ENCODE measurements at regions not wholly inside any gene's neighbourhood (a gene's known extent, or its start where the extent isn't known, plus 50 kb on each side); places are given as distances from the start of the nearest gene placed in this dataset.
A peak's percentile ranks its signal among the peaks of the same experiment; 100 is the strongest.

DNA sequence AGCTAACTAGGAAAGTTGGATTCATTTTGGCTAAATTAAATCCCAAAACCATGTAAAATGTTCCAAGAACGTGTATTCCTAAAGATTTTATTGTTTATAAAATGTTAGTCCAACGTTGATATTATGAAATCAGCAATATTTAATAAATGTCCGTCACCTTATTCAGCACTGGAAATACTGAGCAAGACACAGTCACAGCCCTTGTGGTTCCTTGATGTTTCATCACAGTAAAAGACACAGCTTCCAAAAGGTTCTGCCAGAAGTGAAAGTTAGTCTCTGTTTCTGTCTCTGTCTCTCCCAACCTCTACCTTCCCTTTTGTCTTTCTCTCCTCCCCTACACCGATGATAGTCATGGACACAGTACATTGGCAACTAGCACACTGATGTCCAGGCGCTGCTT is 82.2 kb upstream of the BOC start:
- CTCF ChIA-PET, result no interaction called here
- ATAC-seq (replicated peaks in 1 of 4), result no peak
- POLR2A ChIA-PET, result no interaction called here
- no peaks in the 10 kb centered on the region for H3K27me3 Mint-ChIP-seq
- H3K4me3 ChIP-seq (ENCODE audit: control insufficient read depth in 1 of 2, extremely low read depth in 1 of 2, low read length in 1 of 2), result no peak overlapping the region
- H3K4me1 ChIP-seq (ENCODE audit: control insufficient read depth in 1 of 2, extremely low read depth in 1 of 2, insufficient read depth in 2 of 2, low read length in 2 of 2), result no peaks in the 10 kb centered on the region
- no peak for DNase-seq
- peaks cover 0 to 1% (median 0%) of the 10 kb centered on the region in 3 donors for H3K4me1 Mint-ChIP-seq
- no peak overlapping the region for H3K4me3 Mint-ChIP-seq
- no peaks in the 10 kb centered on the region for H3K9me3 ChIP-seq
- peaks cover 8% of the 10 kb centered on the region for H3K36me3 Mint-ChIP-seq
- no peaks in the 10 kb centered on the region for H3K9me3 Mint-ChIP-seq
- no peak overlapping the region for H3K27ac ChIP-seq (ENCODE audit: low read length)
- 87% methylated on average over 3 of the region's 5 CpGs for WGBS (ENCODE audit: insufficient coverage)
- H3K36me3 ChIP-seq (ENCODE audit: control insufficient read depth in 2 of 2, extremely low read depth in 1 of 2, insufficient read depth in 1 of 2, low read length in 1 of 2), result no peaks in the 10 kb centered on the region
- no peak overlapping the region for H3K27ac Mint-ChIP-seq
- no peaks in the 10 kb centered on the region for H3K27me3 ChIP-seq (replicated peaks in 1 of 2; ENCODE audit: control insufficient read depth in 2 of 2, extremely low read depth in 1 of 2, insufficient read depth in 2 of 2, low read length in 1 of 2)

DNA sequence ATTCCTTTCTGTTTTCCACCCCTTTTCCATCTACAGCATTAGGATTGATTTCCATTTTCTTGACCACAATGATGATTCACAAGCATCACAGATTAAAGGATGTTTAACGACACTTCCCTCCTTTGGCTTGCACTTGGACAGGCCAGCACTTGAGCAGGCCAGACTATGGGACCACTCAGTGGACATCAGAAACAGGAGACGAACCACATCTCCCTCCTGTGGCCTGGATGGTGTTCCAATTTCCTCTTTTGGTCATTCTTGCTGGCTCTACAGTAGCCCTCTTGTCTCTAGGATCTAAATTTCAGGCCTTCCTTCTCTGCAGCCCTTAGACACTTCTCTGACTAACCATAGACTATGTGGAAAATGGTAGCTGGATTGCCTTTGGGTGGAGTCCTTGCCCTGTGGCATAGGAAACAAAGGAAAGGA is 78.8 kb upstream of the BOC start:
- Mint-ChIP-seq H3K36me3 (peaks cover 5% of the 10 kb centered on the region), H3K9me3 (peaks cover 0 to 2% (median 0%) of the 10 kb centered on the region in 3 donors), H3K4me3 (no peak overlapping the region), H3K27ac (no peak overlapping the region), H3K27me3 (no peaks in the 10 kb centered on the region), H3K4me1 (no peaks in the 10 kb centered on the region)
- no peak overlapping the region for H3K4me3 ChIP-seq (ENCODE audit: control insufficient read depth in 1 of 2, extremely low read depth in 1 of 2, low read length in 1 of 2)
- H3K27me3 ChIP-seq (replicated peaks in 1 of 2; ENCODE audit: control insufficient read depth in 2 of 2, extremely low read depth in 1 of 2, insufficient read depth in 2 of 2, low read length in 1 of 2), result no peaks in the 10 kb centered on the region
- ATAC-seq (replicated peaks in 1 of 4) (no peak), DNase-seq (no peak)
- H3K9me3 ChIP-seq, result no peaks in the 10 kb centered on the region
- no peaks in the 10 kb centered on the region for H3K36me3 ChIP-seq (ENCODE audit: control insufficient read depth in 2 of 2, extremely low read depth in 1 of 2, insufficient read depth in 1 of 2, low read length in 1 of 2)
- POLR2A ChIA-PET, result interaction anchor here in 1 of 2 donors (0.6 kb wide), 1 partner anchor 55 kb away, joined by 3 read pairs; no protein-coding TSS in a partner anchor
- WGBS (ENCODE audit: insufficient coverage), result 77% methylated on average over 2 of the region's 2 CpGs
- H3K4me1 ChIP-seq (ENCODE audit: control insufficient read depth in 1 of 2, extremely low read depth in 1 of 2, insufficient read depth in 2 of 2, low read length in 2 of 2), result no peaks in the 10 kb centered on the region
- no peak overlapping the region for H3K27ac ChIP-seq (ENCODE audit: low read length)
- CTCF ChIA-PET, result no interaction called here

DNA sequence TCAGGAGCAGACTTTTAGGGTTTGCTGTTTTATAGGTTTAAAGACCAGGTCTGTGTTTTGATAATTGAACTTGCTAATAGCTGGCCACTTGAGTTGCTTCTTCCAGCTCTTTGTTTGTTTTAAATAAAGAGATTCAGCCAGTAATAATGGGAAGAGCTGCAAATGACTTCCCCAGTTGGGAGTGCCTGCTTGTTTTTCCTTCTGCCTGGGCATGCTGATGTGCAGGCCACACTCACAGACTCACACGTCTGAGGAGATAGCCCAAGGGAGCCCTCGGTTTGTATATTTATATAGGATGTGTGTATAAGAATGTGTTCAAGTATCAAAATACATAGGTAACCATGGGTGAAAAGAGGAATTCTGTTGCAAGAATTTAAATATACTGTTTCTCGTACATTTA is 78.2 kb upstream of the BOC start:
- no peaks in the 10 kb centered on the region for H3K4me1 Mint-ChIP-seq
- H3K36me3 Mint-ChIP-seq, result peaks cover 5% of the 10 kb centered on the region
- ChIA-PET POLR2A (interaction anchor here in 1 of 2 donors (0.6 kb wide), 1 partner anchor 56 kb away, joined by 3 read pairs; no protein-coding TSS in a partner anchor), CTCF (interaction anchor here in 1 of 2 donors (0.6 kb wide), 1 partner anchor 1378 kb away, joined by 3 read pairs; no protein-coding TSS in a partner anchor)
- Histone ChIP-seq H3K9me3 (no peaks in the 10 kb centered on the region), H3K4me3 (ENCODE audit: control insufficient read depth in 1 of 2, extremely low read depth in 1 of 2, low read length in 1 of 2) (no peak overlapping the region), H3K27me3 (replicated peaks in 1 of 2; ENCODE audit: control insufficient read depth in 2 of 2, extremely low read depth in 1 of 2, insufficient read depth in 2 of 2, low read length in 1 of 2) (no peaks in the 10 kb centered on the region), H3K4me1 (ENCODE audit: control insufficient read depth in 1 of 2, extremely low read depth in 1 of 2, insufficient read depth in 2 of 2, low read length in 2 of 2) (no peaks in the 10 kb centered on the region), H3K36me3 (ENCODE audit: control insufficient read depth in 2 of 2, extremely low read depth in 1 of 2, insufficient read depth in 1 of 2, low read length in 1 of 2) (no peaks in the 10 kb centered on the region), H3K27ac (ENCODE audit: low read length) (no peak overlapping the region)
- no CpG with 5 or more reads among the region's 3 CpGs for WGBS (ENCODE audit: insufficient coverage)
- ATAC-seq (replicated peaks in 1 of 4) (no peak), DNase-seq (no peak)
- no peak overlapping the region for H3K27ac Mint-ChIP-seq
- peaks cover 0 to 3% (median 0%) of the 10 kb centered on the region in 3 donors for H3K9me3 Mint-ChIP-seq
- H3K27me3 Mint-ChIP-seq, result no peaks in the 10 kb centered on the region
- H3K4me3 Mint-ChIP-seq, result no peak overlapping the region

DNA sequence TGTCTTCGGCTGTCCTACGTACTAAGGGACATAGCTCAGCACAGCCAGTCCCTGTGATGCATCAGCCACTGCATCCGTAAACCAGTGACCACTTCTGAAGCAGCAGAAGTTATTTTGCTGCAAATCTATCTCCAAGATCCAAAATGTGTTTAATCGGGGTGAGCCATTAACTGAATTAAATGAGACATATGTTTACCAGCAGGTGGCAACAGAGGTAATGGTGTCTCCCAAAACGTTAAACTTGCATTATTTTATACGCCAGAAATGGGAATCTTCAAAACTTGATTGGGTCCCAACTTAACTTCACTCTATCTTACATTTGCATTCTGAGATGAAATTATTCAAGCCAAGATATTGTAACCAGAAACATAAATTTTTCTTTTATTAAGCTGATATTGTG is 75.3 kb upstream of the BOC start:
- Histone ChIP-seq H3K36me3 (ENCODE audit: control insufficient read depth in 2 of 2, extremely low read depth in 1 of 2, insufficient read depth in 1 of 2, low read length in 1 of 2) (no peaks in the 10 kb centered on the region), H3K27ac (ENCODE audit: low read length) (no peak overlapping the region), H3K27me3 (replicated peaks in 1 of 2; ENCODE audit: control insufficient read depth in 2 of 2, extremely low read depth in 1 of 2, insufficient read depth in 2 of 2, low read length in 1 of 2) (no peaks in the 10 kb centered on the region), H3K4me1 (ENCODE audit: control insufficient read depth in 1 of 2, extremely low read depth in 1 of 2, insufficient read depth in 2 of 2, low read length in 2 of 2) (no peaks in the 10 kb centered on the region), H3K9me3 (no peaks in the 10 kb centered on the region), H3K4me3 (ENCODE audit: control insufficient read depth in 1 of 2, extremely low read depth in 1 of 2, low read length in 1 of 2) (no peak overlapping the region)
- no peaks in the 10 kb centered on the region for H3K27me3 Mint-ChIP-seq
- ATAC-seq (replicated peaks in 1 of 4) (no peak), DNase-seq (peak in 1 of 35 experiments; percentile 7)
- peaks cover 0 to 3% (median 0%) of the 10 kb centered on the region in 3 donors for H3K9me3 Mint-ChIP-seq
- WGBS (ENCODE audit: insufficient coverage), result 81% methylated on average over 4 of the region's 6 CpGs
- no peak overlapping the region for H3K27ac Mint-ChIP-seq
- no peak overlapping the region for H3K4me3 Mint-ChIP-seq
- ChIA-PET CTCF (no interaction called here), POLR2A (no interaction called here)
- H3K36me3 Mint-ChIP-seq, result no peaks in the 10 kb centered on the region
- no peaks in the 10 kb centered on the region for H3K4me1 Mint-ChIP-seq

DNA sequence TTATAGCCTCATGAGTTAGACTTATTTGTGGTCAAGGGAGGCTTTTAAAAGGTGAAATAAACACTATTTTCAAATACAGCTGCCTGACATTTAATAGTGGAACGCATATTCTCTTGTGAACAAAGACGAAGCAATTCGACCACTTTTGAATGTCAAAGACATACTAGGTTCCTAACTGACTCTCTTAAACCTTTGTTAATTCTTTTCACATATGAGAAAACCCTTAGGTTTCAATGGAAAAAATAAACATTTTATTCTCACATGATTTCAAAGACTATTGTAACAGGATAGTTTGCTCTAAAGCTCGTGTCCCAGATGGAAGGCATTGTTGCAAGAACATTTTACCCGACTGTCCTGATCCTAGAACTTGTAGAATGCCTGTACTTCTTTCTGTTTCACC is 74.8 kb upstream of the BOC start:
- no peak overlapping the region for H3K4me3 ChIP-seq (ENCODE audit: control insufficient read depth in 1 of 2, extremely low read depth in 1 of 2, low read length in 1 of 2)
- no peaks in the 10 kb centered on the region for H3K27me3 Mint-ChIP-seq
- no peak overlapping the region for H3K27ac ChIP-seq (ENCODE audit: low read length)
- H3K4me3 Mint-ChIP-seq, result no peak overlapping the region
- H3K4me1 ChIP-seq (ENCODE audit: control insufficient read depth in 1 of 2, extremely low read depth in 1 of 2, insufficient read depth in 2 of 2, low read length in 2 of 2), result no peaks in the 10 kb centered on the region
- H3K4me1 Mint-ChIP-seq, result no peaks in the 10 kb centered on the region
- H3K9me3 Mint-ChIP-seq, result peaks cover 0 to 3% (median 0%) of the 10 kb centered on the region in 3 donors
- CTCF ChIA-PET, result no interaction called here
- H3K9me3 ChIP-seq, result no peaks in the 10 kb centered on the region
- H3K36me3 ChIP-seq (ENCODE audit: control insufficient read depth in 2 of 2, extremely low read depth in 1 of 2, insufficient read depth in 1 of 2, low read length in 1 of 2), result no peaks in the 10 kb centered on the region
- POLR2A ChIA-PET, result no interaction called here
- no peaks in the 10 kb centered on the region for H3K36me3 Mint-ChIP-seq
- no peak for DNase-seq
- WGBS (ENCODE audit: insufficient coverage), result 88% methylated on average over 2 of the region's 5 CpGs
- ATAC-seq (replicated peaks in 1 of 4), result no peak
- H3K27me3 ChIP-seq (replicated peaks in 1 of 2; ENCODE audit: control insufficient read depth in 2 of 2, extremely low read depth in 1 of 2, insufficient read depth in 2 of 2, low read length in 1 of 2), result no peaks in the 10 kb centered on the region
- no peak overlapping the region for H3K27ac Mint-ChIP-seq

DNA sequence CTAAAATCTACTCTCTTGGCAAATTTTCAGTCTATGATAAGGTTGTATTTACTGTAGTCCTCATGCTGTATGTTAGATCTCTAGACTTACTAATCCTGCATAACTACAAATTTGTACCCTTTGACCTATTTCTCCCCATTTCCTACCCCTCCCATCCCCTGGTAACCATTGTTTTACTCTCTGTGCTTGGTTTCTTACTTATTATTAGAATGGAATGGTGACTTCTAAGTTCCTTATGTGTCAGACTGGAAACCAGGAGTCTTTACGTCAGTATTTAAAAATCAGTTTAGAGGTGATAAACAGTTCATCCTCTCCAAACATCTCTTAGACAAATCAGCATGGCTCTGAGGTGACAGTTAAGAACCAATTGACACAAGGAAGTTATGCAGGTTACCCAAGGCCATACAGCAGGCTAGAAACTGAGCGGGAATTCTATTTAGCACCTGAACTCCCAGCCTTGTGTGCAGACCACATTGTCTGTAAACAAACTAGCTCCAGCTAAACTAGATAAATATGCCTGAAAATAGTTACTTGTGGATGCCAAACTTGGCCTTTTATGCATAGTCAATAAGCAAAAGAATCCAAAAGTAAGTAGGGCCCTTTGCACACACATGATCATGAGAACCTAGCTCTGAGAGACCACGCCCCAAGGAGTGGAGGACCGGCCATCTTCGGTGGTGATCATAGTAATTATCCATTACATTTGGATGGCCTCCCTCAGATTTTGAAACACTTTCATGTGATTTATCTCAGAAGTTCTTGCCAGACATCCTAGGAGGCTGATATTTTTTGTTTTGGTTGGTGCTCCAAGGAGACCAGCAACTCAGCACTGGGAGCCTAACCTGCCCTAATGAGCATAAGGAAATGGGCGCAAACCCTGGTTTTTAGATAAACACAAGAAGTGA is 72.3 kb upstream of the BOC start:
- H3K4me1 ChIP-seq (ENCODE audit: control insufficient read depth in 1 of 2, extremely low read depth in 1 of 2, insufficient read depth in 2 of 2, low read length in 2 of 2), result no peaks in the 10 kb centered on the region
- Mint-ChIP-seq H3K4me1 (no peaks in the 10 kb centered on the region), H3K36me3 (peaks cover 3% of the 10 kb centered on the region), H3K4me3 (no peak overlapping the region), H3K27ac (no peak overlapping the region), H3K27me3 (peaks cover 0 to 3% of the 10 kb centered on the region in 2 donors), H3K9me3 (peaks cover 0 to 3% (median 0%) of the 10 kb centered on the region in 3 donors)
- CTCF ChIA-PET, result no interaction called here
- WGBS (ENCODE audit: insufficient coverage), result 88% methylated on average over 3 of the region's 6 CpGs
- H3K36me3 ChIP-seq (ENCODE audit: control insufficient read depth in 2 of 2, extremely low read depth in 1 of 2, insufficient read depth in 1 of 2, low read length in 1 of 2), result no peaks in the 10 kb centered on the region
- no peak overlapping the region for H3K4me3 ChIP-seq (ENCODE audit: control insufficient read depth in 1 of 2, extremely low read depth in 1 of 2, low read length in 1 of 2)
- ATAC-seq (replicated peaks in 1 of 4), result no peak
- POLR2A ChIA-PET, result no interaction called here
- no peaks in the 10 kb centered on the region for H3K9me3 ChIP-seq
- DNase-seq, result no peak
- H3K27me3 ChIP-seq (replicated peaks in 1 of 2; ENCODE audit: control insufficient read depth in 2 of 2, extremely low read depth in 1 of 2, insufficient read depth in 2 of 2, low read length in 1 of 2), result no peaks in the 10 kb centered on the region
- H3K27ac ChIP-seq (ENCODE audit: low read length), result no peak overlapping the region

Measured in T-cell (primary cell).